HS-27A (cell line): ENCODE measurements at regions not wholly inside any gene's neighbourhood (a gene's known extent, or its start where the extent isn't known, plus 50 kb on each side); places are given as distances from the start of the nearest gene placed in this dataset.
A peak's percentile ranks its signal among the peaks of the same experiment; 100 is the strongest.

Experiments used
- DNase-seq: peaks from one replicate; pipeline ENCODE4 v3.0.0-alpha.2; 2012; ENCODE audit warnings: low read depth, missing footprints

GRCh38 chr6:157756708-157757429, 66.2 kb upstream of the SNX9 start:
- DNase-seq = peak; percentile 75

GRCh38 chr6:157757430-157758403, 65.3 kb upstream of the SNX9 start:
- DNase-seq = no peak

- no peak for DNase-seq
These were observed 64.5 kb upstream of the SNX9 start for GRCh38 chr6:157758516-157759023.

- no peak for DNase-seq
These were observed 64.0 kb upstream of the SNX9 start for GRCh38 chr6:157759028-157759427.

GRCh38 chr6:157760137-157760536, 62.9 kb upstream of the SNX9 start:
- DNase-seq = no peak

- DNase-seq = peak; percentile 63
These were observed 62.3 kb upstream of the SNX9 start for GRCh38 chr6:157760589-157761330.

GRCh38 chr6:157761331-157761921, 61.6 kb upstream of the SNX9 start:
- peak; percentile 42 for DNase-seq

- no peak for DNase-seq
These were observed 61.1 kb upstream of the SNX9 start for GRCh38 chr6:157761926-157762325.

- DNase-seq = no peak
These were observed 60.4 kb upstream of the SNX9 start for GRCh38 chr6:157762636-157763035.

- peak; percentile 80 for DNase-seq
These were observed 59.7 kb upstream of the SNX9 start for GRCh38 chr6:157763129-157763903.

GRCh38 chr6:157763904-157764177, 59.2 kb upstream of the SNX9 start:
- DNase-seq = peak; percentile 5

GRCh38 chr6:157764178-157765068, 58.6 kb upstream of the SNX9 start:
- DNase-seq = peak; percentile 94

- no peak for DNase-seq
These were observed 55.9 kb upstream of the SNX9 start for GRCh38 chr6:157766901-157767774.

- DNase-seq = no peak
These were observed 55.3 kb upstream of the SNX9 start for GRCh38 chr6:157767775-157768156.

- DNase-seq = no peak
These were observed 54.7 kb upstream of the SNX9 start for GRCh38 chr6:157768304-157768703.

- DNase-seq = no peak
These were observed 54.0 kb upstream of the SNX9 start for GRCh38 chr6:157768863-157769551.

GRCh38 chr6:157769776-157770426, 53.1 kb upstream of the SNX9 start:
- DNase-seq = no peak

- DNase-seq = peak; percentile 36
These were observed 52.1 kb upstream of the SNX9 start for GRCh38 chr6:157770946-157771345.
